Uterus (tissue), 3 donors: ENCODE measurements at regions not wholly inside any gene's neighbourhood (a gene's known extent, or its start where the extent isn't known, plus 50 kb on each side); places are given as distances from the start of the nearest gene placed in this dataset.

Source experiments
- DNase-seq, 2 donors: peaks; one replicate each; pipeline ENCODE4 v3.0.0-alpha.2; 2019 to 2020
- H3K27ac ChIP-seq, 2 donors: fragments of 200-600 bp; sonication (generic); 1 replicate in 1 of 2; 2 replicates in 1 of 2; pipeline ENCODE4 v1.5.1; 2016 to 2018
- H3K27me3 ChIP-seq, 2 donors: fragments of 200-600 bp; sonication (generic); one replicate each; pipeline ENCODE4 v1.5.1; 2018 to 2019; ENCODE audit warnings: control low read depth in 1 of 2
- H3K36me3 ChIP-seq, 2 donors: fragments of 200-600 bp; sonication (generic); one replicate each; pipeline ENCODE4 v1.5.1; 2019; ENCODE audit warnings: control low read depth in 1 of 2
- H3K4me1 ChIP-seq, 2 donors: fragments of 200-600 bp; sonication (generic); one replicate each; pipeline ENCODE4 v1.5.1; 2018 to 2019; ENCODE audit warnings: control low read depth in 1 of 2
- H3K4me3 ChIP-seq, 2 donors: fragments of 200-600 bp; sonication (generic); 1 replicate in 1 of 2; 2 replicates in 1 of 2; pipeline ENCODE4 v1.5.1; 2018 to 2019; ENCODE audit warnings: mild to moderate bottlenecking in 1 of 2
- H3K9me3 ChIP-seq, 2 donors: fragments of 200-600 bp; sonication (generic); one replicate each; pipeline ENCODE4 v1.5.1; 2019; ENCODE audit warnings: control low read depth in 1 of 2
- CTCF ChIP-seq, 4 experiments: fragments of 200-600 bp in 2 of 4; fragments of 450-650 bp in 2 of 4; sonication (generic) in 2 of 4; IDR thresholded peaks; one replicate each; pipeline ENCODE4 v1.5.1; 2016 to 2019; ENCODE audit warnings: antibody characterized with exemption in 4 of 4, mild to moderate bottlenecking in 2 of 4, moderate library complexity in 1 of 4
- POLR2A ChIP-seq, 2 donors: fragments of 450-650 bp; IDR thresholded peaks; one replicate each; pipeline ENCODE4 v1.6.1; 2016; ENCODE audit warnings: antibody characterized with exemption in 2 of 2, mild to moderate bottlenecking in 1 of 2, moderate library complexity in 1 of 2
- intact Hi-C: fragments of 100-400 bp; cut with DNase I; formaldehyde crosslinking; loops from one replicate; pipeline ENCODE4 v1.15.1; 2023; ENCODE audit warnings: low total_unique reads
- donor health status: DM: yes; HTN: yes; CAD: no.

GRCh38 chr5:116360008-116360853 is 214.4 kb downstream of the SEMA6A start:
- Histone ChIP-seq H3K27ac (peak overlapping the region in 1 of 2 donors; percentile 42), H3K9me3 (no peaks in the 10 kb centered on the region), H3K4me3 (no peak overlapping the region), H3K4me1 (no peaks in the 10 kb centered on the region), H3K36me3 (no peaks in the 10 kb centered on the region), H3K27me3 (no peaks in the 10 kb centered on the region)
- TF ChIP-seq CTCF (IDR thresholded peaks at IDR 0.05) (no peak), POLR2A (IDR thresholded peaks at IDR 0.05) (no peak)
- intact Hi-C loops, result no loop called here
- peak; percentile 47 to 55 for DNase-seq

- TF ChIP-seq POLR2A (IDR thresholded peaks at IDR 0.05), result no peak
- no peak for TF ChIP-seq CTCF (IDR thresholded peaks at IDR 0.05)
- no peaks in the 10 kb centered on the region for H3K4me1 ChIP-seq
- intact Hi-C loops, result no loop called here
- no peaks in the 10 kb centered on the region for H3K36me3 ChIP-seq
- H3K27me3 ChIP-seq, result no peaks in the 10 kb centered on the region
- no peak for DNase-seq
- no peaks in the 10 kb centered on the region for H3K9me3 ChIP-seq
- H3K4me3 ChIP-seq, result no peak overlapping the region
- H3K27ac ChIP-seq, result peak overlapping the region in 1 of 2 donors; percentile 42
Measured at GRCh38 chr5:116359592-116359991, 215.0 kb downstream of the SEMA6A start.

GRCh38 chr5:116358911-116359418 is 215.7 kb downstream of the SEMA6A start:
- Histone ChIP-seq H3K27ac (no peak overlapping the region), H3K4me1 (no peaks in the 10 kb centered on the region), H3K27me3 (no peaks in the 10 kb centered on the region), H3K36me3 (no peaks in the 10 kb centered on the region), H3K4me3 (no peak overlapping the region), H3K9me3 (no peaks in the 10 kb centered on the region)
- DNase-seq, result no peak
- no peak for TF ChIP-seq POLR2A (IDR thresholded peaks at IDR 0.05)
- no peak for TF ChIP-seq CTCF (IDR thresholded peaks at IDR 0.05)
- intact Hi-C loops, result no loop called here

GRCh38 chr5:116358015-116358523 is 216.6 kb downstream of the SEMA6A start:
- Histone ChIP-seq H3K4me3 (no peak overlapping the region), H3K4me1 (no peaks in the 10 kb centered on the region), H3K27ac (no peak overlapping the region), H3K9me3 (no peaks in the 10 kb centered on the region), H3K36me3 (no peaks in the 10 kb centered on the region), H3K27me3 (no peaks in the 10 kb centered on the region)
- DNase-seq, result no peak
- intact Hi-C loops, result no loop called here
- TF ChIP-seq CTCF (IDR thresholded peaks at IDR 0.05) (no peak), POLR2A (IDR thresholded peaks at IDR 0.05) (no peak)
